Immature natural killer cell (primary cell): ENCODE measurements at regions not wholly inside any gene's neighbourhood (a gene's known extent, or its start where the extent isn't known, plus 50 kb on each side); places are given as distances from the start of the nearest gene placed in this dataset.

Experiments used
- DNase-seq, 3 donors: peaks; one replicate each; pipeline ENCODE4 v3.0.0; 2022; ENCODE audit warnings: mixed read lengths in 1 of 3
- H3K27ac Mint-ChIP-seq, 6 donors: one replicate each; pipeline ENCODE4 v1.8.0; 2020; ENCODE audit warnings: mixed read lengths in 6 of 6, mild to moderate bottlenecking in 5 of 6, inconsistent platforms in 4 of 6, moderate library complexity in 3 of 6
- H3K27me3 Mint-ChIP-seq, 3 donors: one replicate each; pipeline ENCODE4 v1.8.0; 2020 to 2021; ENCODE audit warnings: low read depth in 3 of 3, mild to moderate bottlenecking in 3 of 3, mixed read lengths in 3 of 3, moderate library complexity in 3 of 3, inconsistent platforms in 1 of 3
- H3K36me3 Mint-ChIP-seq, 3 donors: one replicate each; pipeline ENCODE4 v1.8.0; 2020; ENCODE audit warnings: mixed read lengths in 3 of 3, inconsistent platforms in 2 of 3, mild to moderate bottlenecking in 2 of 3
- H3K4me1 Mint-ChIP-seq, 2 donors: one replicate each; pipeline ENCODE4 v1.8.0; 2020; ENCODE audit warnings: inconsistent platforms in 2 of 2, mild to moderate bottlenecking in 2 of 2, mixed read lengths in 2 of 2, moderate library complexity in 1 of 2
- H3K4me3 Mint-ChIP-seq, 5 donors: one replicate each; pipeline ENCODE4 v1.8.0; 2020; ENCODE audit warnings: mild to moderate bottlenecking in 5 of 5, mixed read lengths in 5 of 5, inconsistent platforms in 3 of 5, moderate library complexity in 3 of 5
- H3K9me3 Mint-ChIP-seq, 6 donors: one replicate each; pipeline ENCODE4 v1.8.0; 2020; ENCODE audit warnings: mild to moderate bottlenecking in 6 of 6, mixed read lengths in 6 of 6, inconsistent platforms in 4 of 6, moderate library complexity in 3 of 6

DNA sequence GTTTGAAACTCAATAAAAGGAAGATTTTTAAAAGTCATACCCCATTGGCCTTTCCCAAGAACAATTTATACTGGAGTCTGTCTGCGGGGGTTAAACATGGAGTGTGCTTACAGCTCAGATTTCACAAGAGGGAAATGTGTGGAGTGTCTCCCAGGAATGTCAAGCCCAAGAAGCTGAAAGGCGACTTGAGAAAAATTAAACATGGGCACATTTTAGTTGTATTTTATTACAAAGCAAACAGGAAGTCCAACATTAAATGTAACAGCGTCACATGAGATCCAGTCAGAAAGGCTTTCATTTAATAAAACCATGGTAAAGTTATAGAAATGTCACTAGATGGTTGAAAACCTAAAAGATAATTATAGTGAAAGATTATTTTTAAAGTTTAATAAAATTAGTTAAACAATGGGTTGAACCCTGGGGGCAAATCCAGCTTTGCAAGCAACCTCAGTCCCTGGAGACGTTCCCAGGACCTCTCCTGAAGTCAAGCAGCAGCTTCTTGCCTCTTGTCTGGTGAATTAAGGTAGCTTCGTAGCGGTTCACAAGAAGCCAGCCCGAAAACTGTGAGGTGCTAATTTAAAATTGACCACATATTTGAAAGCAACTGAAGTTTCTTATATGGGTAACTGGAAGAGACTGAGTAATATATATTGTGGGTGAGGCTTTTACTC is 168.4 kb upstream of the EDNRA start:
- Mint-ChIP-seq H3K27me3 (no peaks in the 10 kb centered on the region), H3K27ac (no peak overlapping the region), H3K4me1 (no peaks in the 10 kb centered on the region), H3K9me3 (peaks cover 0 to 8% (median 2%) of the 10 kb centered on the region in 6 donors), H3K36me3 (no peaks in the 10 kb centered on the region), H3K4me3 (no peak overlapping the region)
- no peak for DNase-seq

DNA sequence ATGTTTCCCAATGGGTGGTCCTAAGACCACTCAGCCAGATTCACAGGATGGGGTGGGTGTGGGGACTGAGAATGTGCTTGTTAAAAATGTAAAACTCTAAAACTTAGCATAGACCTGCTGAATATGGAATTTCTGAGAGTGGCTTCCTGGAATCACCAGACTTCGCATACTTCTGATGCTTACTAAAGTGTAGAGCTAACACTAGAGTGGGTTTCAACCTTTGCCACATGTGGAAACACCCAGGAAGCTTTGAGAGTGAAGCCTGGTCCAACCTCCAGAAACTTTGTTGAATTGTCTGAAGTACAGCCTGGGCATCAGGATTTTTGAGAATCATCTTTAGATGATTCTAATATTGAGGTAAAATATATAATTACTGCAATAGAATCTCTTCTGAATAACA is 167.8 kb upstream of the EDNRA start:
- Mint-ChIP-seq H3K4me1 (no peaks in the 10 kb centered on the region), H3K4me3 (no peak overlapping the region), H3K36me3 (no peaks in the 10 kb centered on the region), H3K9me3 (peaks cover 0 to 8% (median 2%) of the 10 kb centered on the region in 6 donors), H3K27me3 (no peaks in the 10 kb centered on the region), H3K27ac (no peak overlapping the region)
- no peak for DNase-seq

DNA sequence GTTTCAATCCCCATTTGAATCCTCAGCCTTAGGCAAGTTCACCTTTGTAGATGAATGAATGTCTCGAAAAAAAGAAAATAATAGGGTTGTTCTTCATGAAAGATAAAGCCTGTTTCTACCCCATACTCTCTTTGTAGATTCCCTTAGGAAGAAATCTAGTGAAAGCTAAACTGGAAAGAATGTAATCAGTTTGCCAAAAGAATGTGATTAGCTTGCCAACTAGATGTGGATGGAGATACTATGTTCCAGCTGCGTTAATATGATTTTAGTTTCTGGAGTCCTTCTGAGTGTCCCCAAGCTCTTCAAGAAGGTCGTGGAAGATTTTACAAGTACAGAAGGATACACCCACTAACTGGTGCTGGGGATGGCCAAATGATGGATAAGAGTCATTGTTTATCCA is 162.3 kb upstream of the EDNRA start:
- Mint-ChIP-seq H3K4me1 (no peaks in the 10 kb centered on the region), H3K36me3 (no peaks in the 10 kb centered on the region), H3K9me3 (peaks cover 0 to 7% (median 0%) of the 10 kb centered on the region in 6 donors), H3K4me3 (no peak overlapping the region), H3K27ac (no peak overlapping the region), H3K27me3 (no peaks in the 10 kb centered on the region)
- DNase-seq: no peak

DNA sequence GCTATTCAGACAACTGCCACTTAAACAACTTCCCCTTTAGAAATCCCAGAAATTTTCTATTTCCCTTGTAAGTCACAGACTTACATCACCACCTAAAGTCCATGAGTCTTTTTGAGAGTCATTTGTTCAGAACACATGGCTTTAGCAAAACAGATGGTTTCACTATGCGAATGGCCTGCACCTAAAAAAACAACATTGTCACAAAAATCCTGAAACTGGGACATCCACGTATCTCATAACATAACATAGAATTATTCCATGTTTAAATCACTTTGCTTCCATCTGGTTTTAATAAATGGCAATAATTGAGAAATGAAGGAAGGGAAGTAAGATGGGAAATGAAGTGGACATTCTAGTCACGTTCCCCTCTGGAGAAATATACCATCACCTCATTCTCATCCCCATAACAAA is 155.3 kb upstream of the EDNRA start:
- H3K27ac Mint-ChIP-seq: no peak overlapping the region
- H3K36me3 Mint-ChIP-seq: no peaks in the 10 kb centered on the region
- peaks cover 0 to 9% (median 4%) of the 10 kb centered on the region in 6 donors for H3K9me3 Mint-ChIP-seq
- no peak overlapping the region for H3K4me3 Mint-ChIP-seq
- DNase-seq: no peak
- peaks cover 0 to 6% (median 0%) of the 10 kb centered on the region in 3 donors for H3K27me3 Mint-ChIP-seq
- H3K4me1 Mint-ChIP-seq: no peaks in the 10 kb centered on the region

DNA sequence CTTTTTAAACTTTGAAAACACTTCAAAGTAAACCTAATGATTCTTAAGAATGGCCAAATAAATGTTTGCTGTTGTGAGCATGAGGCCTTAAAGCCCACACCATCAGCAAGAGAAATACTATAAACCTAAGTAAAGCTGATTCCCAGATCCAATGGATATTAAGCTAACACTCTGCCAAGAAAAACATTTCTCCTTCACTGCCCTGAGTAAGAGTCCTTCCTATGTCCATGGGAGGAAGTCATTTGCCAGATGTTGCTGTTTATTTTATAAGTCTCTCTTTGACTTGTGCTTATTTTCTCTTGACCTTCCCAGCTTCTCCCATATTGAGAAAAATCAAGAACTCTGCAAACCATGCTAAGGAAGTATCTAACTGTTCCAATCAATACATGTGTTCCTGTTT is 154.3 kb upstream of the EDNRA start:
- Mint-ChIP-seq H3K36me3 (no peaks in the 10 kb centered on the region), H3K27me3 (peaks cover 0 to 6% (median 0%) of the 10 kb centered on the region in 3 donors), H3K4me3 (no peak overlapping the region), H3K9me3 (peaks cover 0 to 7% (median 4%) of the 10 kb centered on the region in 6 donors), H3K27ac (no peak overlapping the region), H3K4me1 (no peaks in the 10 kb centered on the region)
- no peak for DNase-seq

DNA sequence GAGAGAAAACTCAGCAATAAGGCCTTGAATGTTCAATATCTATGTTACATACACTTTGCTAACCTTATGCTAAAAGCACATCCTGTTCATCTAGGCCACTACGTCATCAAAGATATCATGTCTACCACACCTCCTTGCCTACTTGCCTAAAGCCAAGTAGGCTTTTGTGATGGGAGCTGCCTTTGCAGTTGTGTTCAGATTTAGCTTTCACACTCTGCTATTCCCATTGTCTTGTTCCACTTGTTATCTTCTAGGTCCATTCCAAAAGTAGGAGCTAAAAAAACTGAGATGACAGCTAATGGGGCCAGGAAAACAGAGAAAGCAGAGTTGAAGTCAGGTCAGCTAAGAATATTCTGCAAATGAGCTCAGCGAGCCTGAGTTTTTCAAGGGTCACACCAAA is 153.6 kb upstream of the EDNRA start:
- no peak overlapping the region for H3K27ac Mint-ChIP-seq

DNA sequence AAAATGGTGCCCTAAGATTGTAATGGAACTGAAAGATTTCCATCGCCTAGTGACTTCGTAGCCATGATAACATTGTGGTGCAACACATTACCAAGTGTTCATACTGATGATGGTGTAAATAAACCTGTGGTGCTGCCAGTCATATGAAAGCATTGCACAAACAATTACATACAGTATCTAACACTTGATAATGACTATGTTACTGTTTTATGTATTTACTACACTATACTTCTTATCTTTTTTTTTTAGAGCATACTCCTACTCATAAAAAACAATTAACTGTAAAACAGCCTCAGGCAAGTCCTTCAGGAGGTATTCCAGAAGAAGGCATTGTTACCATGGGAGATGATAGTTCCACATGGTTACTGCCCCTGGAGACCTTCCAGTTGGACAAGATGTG is 152.7 kb upstream of the EDNRA start:
- Mint-ChIP-seq H3K27me3 (peaks cover 0 to 6% (median 0%) of the 10 kb centered on the region in 3 donors), H3K36me3 (no peaks in the 10 kb centered on the region), H3K4me3 (no peak overlapping the region), H3K27ac (no peak overlapping the region), H3K4me1 (no peaks in the 10 kb centered on the region), H3K9me3 (peaks cover 0 to 9% (median 4%) of the 10 kb centered on the region in 6 donors)
- DNase-seq: no peak

More for the DNA sequence above, 153.6 kb upstream of the EDNRA start:
- Mint-ChIP-seq H3K9me3 (peaks cover 0 to 7% (median 4%) of the 10 kb centered on the region in 6 donors), H3K36me3 (no peaks in the 10 kb centered on the region), H3K4me3 (no peak overlapping the region), H3K27me3 (peaks cover 0 to 6% (median 0%) of the 10 kb centered on the region in 3 donors), H3K4me1 (no peaks in the 10 kb centered on the region)
- DNase-seq: no peak

DNA sequence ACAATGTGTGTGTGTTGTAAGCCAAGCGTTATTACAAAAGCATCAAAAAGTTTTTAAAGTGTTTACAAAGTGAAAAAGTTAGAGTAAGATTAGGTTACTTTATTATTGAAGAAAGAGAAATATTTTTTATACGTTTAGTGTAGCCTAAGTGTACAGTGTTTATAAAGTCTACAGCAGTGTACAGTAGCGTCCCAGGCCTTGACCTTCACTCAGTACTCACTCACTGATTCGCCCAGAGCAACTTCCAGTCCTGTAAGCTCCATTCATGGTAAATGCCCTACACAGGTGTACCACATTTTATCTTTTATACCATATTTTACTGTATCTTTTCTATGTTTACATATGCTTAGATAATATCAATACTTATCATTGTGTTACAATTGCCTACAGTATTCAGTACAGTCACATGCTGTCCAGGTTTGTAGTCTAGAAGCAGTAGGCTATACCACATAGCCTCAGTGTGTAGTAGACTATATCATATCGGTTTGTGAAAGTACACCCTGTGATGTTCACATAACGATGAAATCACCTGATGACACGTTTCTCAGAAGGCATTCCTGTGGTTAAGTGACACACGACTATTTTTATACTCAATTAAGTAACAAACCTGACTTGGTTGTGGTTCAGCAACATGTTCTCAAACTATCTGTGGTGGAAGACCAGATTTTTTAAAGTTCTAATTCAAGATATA is 152.0 kb upstream of the EDNRA start:
- no peak overlapping the region for H3K27ac Mint-ChIP-seq
- H3K36me3 Mint-ChIP-seq: no peaks in the 10 kb centered on the region
- no peaks in the 10 kb centered on the region for H3K4me1 Mint-ChIP-seq
- H3K27me3 Mint-ChIP-seq: peaks cover 0 to 5% (median 0%) of the 10 kb centered on the region in 3 donors
- no peak overlapping the region for H3K4me3 Mint-ChIP-seq
- DNase-seq: no peak
- H3K9me3 Mint-ChIP-seq: peaks cover 0 to 9% (median 4%) of the 10 kb centered on the region in 6 donors

DNA sequence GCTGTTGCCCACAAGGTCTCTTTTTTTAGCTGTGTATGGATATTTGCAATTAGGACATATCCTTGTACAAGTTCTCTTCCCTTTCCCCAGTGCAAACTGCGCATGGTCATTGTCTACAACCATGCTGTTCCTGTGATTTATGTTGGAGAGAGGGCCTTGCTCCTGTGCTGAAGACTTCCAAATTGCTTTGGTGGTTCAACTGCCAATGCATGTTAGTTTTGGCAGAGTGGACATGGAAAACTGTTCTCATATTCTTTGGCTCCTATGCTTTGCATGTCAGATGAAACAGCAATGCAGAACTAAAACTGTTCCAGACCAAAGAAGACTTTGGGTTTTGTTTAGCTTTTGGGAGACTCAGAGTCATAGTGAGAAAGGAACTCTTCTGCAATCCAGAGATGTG is 148.8 kb upstream of the EDNRA start:
- Mint-ChIP-seq H3K4me1 (no peaks in the 10 kb centered on the region), H3K27ac (no peak overlapping the region), H3K27me3 (no peaks in the 10 kb centered on the region), H3K36me3 (no peaks in the 10 kb centered on the region), H3K9me3 (peaks cover 0 to 10% (median 5%) of the 10 kb centered on the region in 6 donors), H3K4me3 (no peak overlapping the region)
- no peak for DNase-seq

DNA sequence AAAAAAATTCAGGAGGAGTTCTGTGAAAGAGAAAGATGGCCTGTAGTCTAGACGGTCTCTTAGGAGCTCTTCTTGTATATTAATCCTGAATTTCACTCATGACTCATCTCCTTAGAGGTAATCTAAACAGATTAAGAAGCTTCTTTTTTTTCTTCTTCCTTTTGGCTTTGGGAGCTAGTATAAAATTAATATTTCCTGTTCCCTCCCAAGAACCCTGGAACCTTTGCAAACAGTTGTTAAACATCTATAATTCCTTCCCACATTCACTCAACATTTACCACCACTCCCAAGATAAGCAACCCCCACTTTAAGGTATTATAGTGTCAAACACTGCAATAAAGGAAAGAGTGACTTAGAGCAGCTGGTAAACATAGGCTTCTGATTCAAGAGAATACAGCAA is 146.4 kb upstream of the EDNRA start:
- H3K4me1 Mint-ChIP-seq: no peaks in the 10 kb centered on the region
- no peak overlapping the region for H3K27ac Mint-ChIP-seq
- H3K4me3 Mint-ChIP-seq: no peak overlapping the region
- peaks cover 0 to 2% (median 0%) of the 10 kb centered on the region in 3 donors for H3K27me3 Mint-ChIP-seq
- no peaks in the 10 kb centered on the region for H3K36me3 Mint-ChIP-seq
- DNase-seq: no peak
- peaks cover 0 to 10% (median 5%) of the 10 kb centered on the region in 6 donors for H3K9me3 Mint-ChIP-seq

DNA sequence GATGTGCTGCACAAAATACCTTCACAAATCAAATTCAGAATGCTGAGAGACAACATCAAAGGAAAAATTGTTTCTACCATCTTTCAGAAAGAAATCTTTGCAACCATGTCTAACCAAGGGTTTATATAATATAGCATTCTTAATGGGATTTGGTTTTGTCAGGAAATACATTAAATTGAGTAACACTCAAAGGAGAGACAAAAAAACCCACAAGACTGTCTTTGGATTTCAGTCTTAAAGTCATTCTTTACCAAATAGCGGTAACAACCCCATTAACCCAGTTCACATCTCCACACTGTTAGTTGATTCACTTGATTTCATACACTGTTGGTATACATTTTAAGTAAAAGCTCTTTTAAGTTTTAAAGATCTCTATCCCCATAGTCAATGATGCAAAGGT is 145.7 kb upstream of the EDNRA start:
- no peaks in the 10 kb centered on the region for H3K36me3 Mint-ChIP-seq
- no peak for DNase-seq
- no peak overlapping the region for H3K4me3 Mint-ChIP-seq
- no peak overlapping the region for H3K27ac Mint-ChIP-seq
- no peaks in the 10 kb centered on the region for H3K4me1 Mint-ChIP-seq
- H3K27me3 Mint-ChIP-seq: peaks cover 0 to 2% (median 0%) of the 10 kb centered on the region in 3 donors
- peaks cover 0 to 10% (median 4%) of the 10 kb centered on the region in 6 donors for H3K9me3 Mint-ChIP-seq

DNA sequence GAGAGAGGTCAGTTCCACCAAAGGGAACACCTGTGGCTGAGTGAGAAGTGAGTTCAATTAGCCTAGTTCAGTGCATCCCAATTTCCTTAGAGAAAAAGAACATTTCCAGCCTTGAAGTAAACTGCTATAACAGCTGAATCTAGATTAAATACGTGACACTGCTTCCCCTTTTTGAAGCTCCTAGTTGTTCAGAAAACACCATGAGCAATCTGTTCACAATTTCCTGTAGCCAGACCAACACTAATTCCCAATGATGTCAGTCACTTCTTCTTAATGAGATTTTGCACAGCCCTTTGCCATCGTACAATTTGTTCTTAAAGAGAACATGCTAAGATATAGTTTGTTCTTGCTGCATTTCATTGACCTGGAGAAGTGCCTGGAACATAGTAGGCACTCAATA is 144.6 kb upstream of the EDNRA start:
- Mint-ChIP-seq H3K4me3 (no peak overlapping the region), H3K36me3 (no peaks in the 10 kb centered on the region), H3K27ac (no peak overlapping the region), H3K27me3 (peaks cover 0 to 2% (median 2%) of the 10 kb centered on the region in 3 donors), H3K9me3 (peaks cover 2 to 16% (median 5%) of the 10 kb centered on the region in 6 donors), H3K4me1 (no peaks in the 10 kb centered on the region)
- no peak for DNase-seq

DNA sequence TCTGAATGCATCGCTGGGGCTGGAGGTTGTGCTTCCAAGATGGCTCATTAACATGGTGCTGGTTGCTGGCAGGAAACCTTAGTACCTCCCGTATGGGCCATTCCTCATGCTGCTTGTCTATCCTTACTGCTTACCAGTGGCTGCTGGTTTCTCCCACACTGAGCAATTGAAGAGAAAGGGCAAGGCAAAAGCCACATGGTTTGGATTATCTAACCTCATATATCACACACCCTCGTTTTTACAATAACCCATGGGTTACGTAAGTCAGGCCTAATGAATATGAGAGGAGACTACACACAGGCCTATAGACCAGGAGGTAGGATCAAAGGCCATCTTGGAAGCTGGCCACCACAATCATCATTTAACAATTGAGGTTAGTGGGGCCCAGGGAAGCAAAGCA is 141.8 kb upstream of the EDNRA start:
- no peak for DNase-seq
- Mint-ChIP-seq H3K36me3 (peaks cover 0 to 4% (median 0%) of the 10 kb centered on the region in 3 donors), H3K9me3 (peaks cover 2 to 13% (median 6%) of the 10 kb centered on the region in 6 donors), H3K4me3 (no peak overlapping the region), H3K27ac (no peak overlapping the region), H3K27me3 (peaks cover 0 to 2% (median 2%) of the 10 kb centered on the region in 3 donors), H3K4me1 (no peaks in the 10 kb centered on the region)

DNA sequence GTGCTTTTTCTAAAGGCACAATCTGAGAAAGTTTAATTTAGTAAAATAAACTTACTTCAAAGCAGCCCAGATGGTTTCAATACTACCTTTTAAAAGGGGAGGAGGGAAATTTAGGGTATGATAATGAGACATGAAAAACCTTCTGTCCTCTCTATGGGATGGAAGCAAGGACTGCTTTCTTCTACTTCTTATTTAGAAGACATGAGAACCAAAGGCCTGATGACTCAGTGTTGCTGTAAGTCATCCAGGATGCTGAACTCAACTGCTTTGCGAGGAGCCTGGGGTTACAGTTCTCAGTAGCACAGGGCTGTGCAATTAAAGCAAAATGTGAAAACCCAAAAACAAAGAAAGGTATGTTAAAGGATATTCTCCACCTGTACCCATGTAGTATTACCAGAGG is 140.8 kb upstream of the EDNRA start:
- Mint-ChIP-seq H3K9me3 (peaks cover 2 to 13% (median 6%) of the 10 kb centered on the region in 6 donors), H3K36me3 (peaks cover 0 to 4% (median 0%) of the 10 kb centered on the region in 3 donors), H3K4me1 (no peaks in the 10 kb centered on the region), H3K27me3 (peaks cover 0 to 2% (median 2%) of the 10 kb centered on the region in 3 donors), H3K4me3 (no peak overlapping the region), H3K27ac (no peak overlapping the region)
- DNase-seq: no peak
